Liver (tissue), 8 donors: ENCODE measurements at regions not wholly inside any gene's neighbourhood (a gene's known extent, or its start where the extent isn't known, plus 50 kb on each side); places are given as distances from the start of the nearest gene placed in this dataset.

Source experiments
- DNase-seq: peaks from one replicate; pipeline ENCODE4 v3.0.0-alpha.2; 2017; ENCODE audit warnings: low spot score
- H3K27ac ChIP-seq, 2 donors: one replicate each; pipeline ENCODE4 v1.7.0; 2013; ENCODE audit warnings: inconsistent platforms in 2 of 2, low read length in 2 of 2, control low read depth in 1 of 2, low read depth in 1 of 2, mild to moderate bottlenecking in 1 of 2
- H3K27me3 ChIP-seq, 4 donors: one replicate each; pipeline versions ENCODE4 v1.6.1 to v1.7.0; 2013; ENCODE audit warnings: low read length in 3 of 4, inconsistent platforms in 1 of 4, mild to moderate bottlenecking in 1 of 4, moderate library complexity in 1 of 4; ENCODE audit not compliant: control insufficient read depth in 4 of 4, insufficient read depth in 4 of 4
- H3K36me3 ChIP-seq, 4 donors: one replicate each; pipeline versions ENCODE4 v1.6.1 to v1.7.0; 2013; ENCODE audit warnings: low read length in 3 of 4, mild to moderate bottlenecking in 3 of 4, low read depth in 1 of 4, moderate library complexity in 1 of 4; ENCODE audit not compliant: control insufficient read depth in 4 of 4, insufficient read depth in 3 of 4
- H3K4me1 ChIP-seq, 4 donors: one replicate each; pipeline versions ENCODE4 v1.6.1 to v1.7.0; 2013; ENCODE audit warnings: low read length in 3 of 4, mild to moderate bottlenecking in 3 of 4, moderate library complexity in 1 of 4; ENCODE audit not compliant: control insufficient read depth in 4 of 4, insufficient read depth in 4 of 4
- H3K4me3 ChIP-seq, 3 donors: one replicate each; pipeline versions ENCODE4 v1.6.1 to v1.7.0; 2013; ENCODE audit warnings: low read length in 3 of 3, control low read depth in 1 of 3, low read depth in 1 of 3, mild to moderate bottlenecking in 1 of 3
- H3K9ac ChIP-seq, 2 donors: one replicate each; pipeline ENCODE4 v1.7.0; 2013; ENCODE audit warnings: low read length in 2 of 2, mild to moderate bottlenecking in 2 of 2, moderate library complexity in 2 of 2, control low read depth in 1 of 2, low read depth in 1 of 2
- H3K9me3 ChIP-seq, 4 donors: one replicate each; pipeline versions ENCODE4 v1.6.1 to v1.7.0; 2013; ENCODE audit warnings: low read length in 3 of 4; ENCODE audit not compliant: control insufficient read depth in 4 of 4
- EGR1 ChIP-seq, 2 donors: IDR thresholded peaks; 2 replicates each; pipeline ENCODE4 v1.6.1; 2016 to 2018; ENCODE audit warnings: antibody characterized with exemption in 2 of 2, low read depth in 2 of 2
- FOXA1 ChIP-seq: IDR thresholded peaks from 2 replicates; pipeline ENCODE4 v1.6.1; 2016; ENCODE audit warnings: antibody characterized with exemption
- FOXA2 ChIP-seq: IDR thresholded peaks from 2 replicates; pipeline ENCODE4 v1.6.1; 2016; ENCODE audit warnings: antibody characterized with exemption
- HNF4A ChIP-seq, 2 donors: conservative IDR thresholded peaks; 2 replicates each; pipeline ENCODE4 v1.6.1; 2016; ENCODE audit warnings: antibody characterized with exemption in 2 of 2, mild to moderate bottlenecking in 2 of 2
- HNF4G ChIP-seq: IDR thresholded peaks from 2 replicates; pipeline ENCODE4 v1.6.1; 2016; ENCODE audit warnings: antibody characterized with exemption
- JUND ChIP-seq, 2 donors: IDR thresholded peaks; 2 replicates each; pipeline ENCODE4 v1.6.1; 2016; ENCODE audit warnings: antibody characterized with exemption in 2 of 2
- NR2F2 ChIP-seq: IDR thresholded peaks from 2 replicates; pipeline ENCODE4 v1.6.1; 2016; ENCODE audit warnings: antibody characterized with exemption
- RXRA ChIP-seq, 2 donors: IDR thresholded peaks; 2 replicates each; pipeline ENCODE4 v1.6.1; 2017 to 2018; ENCODE audit warnings: antibody characterized with exemption in 2 of 2, mild to moderate bottlenecking in 1 of 2
- SP1 ChIP-seq: IDR thresholded peaks from 2 replicates; pipeline ENCODE4 v1.6.1; 2018; ENCODE audit warnings: antibody characterized with exemption, mild to moderate bottlenecking
- TAF1 ChIP-seq: conservative IDR thresholded peaks from 2 replicates; pipeline ENCODE4 v1.6.1; 2016; ENCODE audit warnings: antibody characterized with exemption, mild to moderate bottlenecking
- YY1 ChIP-seq: IDR thresholded peaks from 2 replicates; pipeline ENCODE4 v1.6.1; 2016; ENCODE audit warnings: antibody characterized with exemption, mild to moderate bottlenecking
- WGBS: extraction: QIAGEN DNeasy Blood & Tissue Kit; methylation state at CpG from one replicate; pipeline ENCODE4 v1.1.7; 2013; 5-methylcytosine and 5-hydroxymethylcytosine counted together
- TF ChIP-seq, protein P1 (sequence below): fragments of 150-350 bp; IDR thresholded peaks from 2 replicates; pipeline ENCODE4 v1.5.1; 2017; ENCODE audit warnings: improper control_type of control experiment, low read depth, low read length; ENCODE audit not compliant: missing input control
- TF ChIP-seq, protein P2 (sequence below): IDR thresholded peaks from 2 replicates; pipeline ENCODE4 v1.6.1; 2016; ENCODE audit warnings: antibody characterized with exemption, mild to moderate bottlenecking
- TF ChIP-seq, protein P3 (sequence below): IDR thresholded peaks from 2 replicates; pipeline ENCODE4 v1.6.1; 2016; ENCODE audit warnings: antibody characterized with exemption
- TF ChIP-seq, protein P4 (sequence below): IDR thresholded peaks from 2 replicates; pipeline ENCODE4 v1.6.1; 2016; ENCODE audit warnings: antibody characterized with exemption
- donor health status: healthy.
- donor health status: healthy.
- donor health status: healthy.
- donor health status: healthy.
- donor health status: healthy.

DNA sequence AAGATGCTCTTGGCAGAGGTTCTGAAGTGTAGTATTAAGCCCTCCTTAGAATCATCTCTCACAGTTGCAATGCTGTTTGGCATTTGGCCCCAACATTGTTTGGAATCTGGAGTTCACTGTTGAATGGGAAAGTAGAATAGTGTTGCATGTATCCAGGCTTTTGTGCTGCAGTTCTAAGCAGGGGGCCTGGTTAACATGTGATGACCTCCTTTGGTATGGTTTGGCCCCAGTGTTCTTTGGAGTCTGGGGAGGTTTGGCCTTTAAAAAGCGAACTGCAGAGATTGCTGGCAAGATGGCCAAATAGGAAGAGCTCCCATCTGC lies 61.8 kb upstream of the PLD5 start:
- Histone ChIP-seq H3K27ac (no peak overlapping the region), H3K9me3 (no peaks in the 10 kb centered on the region), H3K4me3 (no peak overlapping the region), H3K9ac (no peak overlapping the region), H3K27me3 (no peaks in the 10 kb centered on the region), H3K4me1 (no peaks in the 10 kb centered on the region), H3K36me3 (no peaks in the 10 kb centered on the region)
- no peak for DNase-seq
- TF ChIP-seq, protein P1, sequence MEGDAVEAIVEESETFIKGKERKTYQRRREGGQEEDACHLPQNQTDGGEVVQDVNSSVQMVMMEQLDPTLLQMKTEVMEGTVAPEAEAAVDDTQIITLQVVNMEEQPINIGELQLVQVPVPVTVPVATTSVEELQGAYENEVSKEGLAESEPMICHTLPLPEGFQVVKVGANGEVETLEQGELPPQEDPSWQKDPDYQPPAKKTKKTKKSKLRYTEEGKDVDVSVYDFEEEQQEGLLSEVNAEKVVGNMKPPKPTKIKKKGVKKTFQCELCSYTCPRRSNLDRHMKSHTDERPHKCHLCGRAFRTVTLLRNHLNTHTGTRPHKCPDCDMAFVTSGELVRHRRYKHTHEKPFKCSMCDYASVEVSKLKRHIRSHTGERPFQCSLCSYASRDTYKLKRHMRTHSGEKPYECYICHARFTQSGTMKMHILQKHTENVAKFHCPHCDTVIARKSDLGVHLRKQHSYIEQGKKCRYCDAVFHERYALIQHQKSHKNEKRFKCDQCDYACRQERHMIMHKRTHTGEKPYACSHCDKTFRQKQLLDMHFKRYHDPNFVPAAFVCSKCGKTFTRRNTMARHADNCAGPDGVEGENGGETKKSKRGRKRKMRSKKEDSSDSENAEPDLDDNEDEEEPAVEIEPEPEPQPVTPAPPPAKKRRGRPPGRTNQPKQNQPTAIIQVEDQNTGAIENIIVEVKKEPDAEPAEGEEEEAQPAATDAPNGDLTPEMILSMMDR = no peak
- TF ChIP-seq, protein P2, sequence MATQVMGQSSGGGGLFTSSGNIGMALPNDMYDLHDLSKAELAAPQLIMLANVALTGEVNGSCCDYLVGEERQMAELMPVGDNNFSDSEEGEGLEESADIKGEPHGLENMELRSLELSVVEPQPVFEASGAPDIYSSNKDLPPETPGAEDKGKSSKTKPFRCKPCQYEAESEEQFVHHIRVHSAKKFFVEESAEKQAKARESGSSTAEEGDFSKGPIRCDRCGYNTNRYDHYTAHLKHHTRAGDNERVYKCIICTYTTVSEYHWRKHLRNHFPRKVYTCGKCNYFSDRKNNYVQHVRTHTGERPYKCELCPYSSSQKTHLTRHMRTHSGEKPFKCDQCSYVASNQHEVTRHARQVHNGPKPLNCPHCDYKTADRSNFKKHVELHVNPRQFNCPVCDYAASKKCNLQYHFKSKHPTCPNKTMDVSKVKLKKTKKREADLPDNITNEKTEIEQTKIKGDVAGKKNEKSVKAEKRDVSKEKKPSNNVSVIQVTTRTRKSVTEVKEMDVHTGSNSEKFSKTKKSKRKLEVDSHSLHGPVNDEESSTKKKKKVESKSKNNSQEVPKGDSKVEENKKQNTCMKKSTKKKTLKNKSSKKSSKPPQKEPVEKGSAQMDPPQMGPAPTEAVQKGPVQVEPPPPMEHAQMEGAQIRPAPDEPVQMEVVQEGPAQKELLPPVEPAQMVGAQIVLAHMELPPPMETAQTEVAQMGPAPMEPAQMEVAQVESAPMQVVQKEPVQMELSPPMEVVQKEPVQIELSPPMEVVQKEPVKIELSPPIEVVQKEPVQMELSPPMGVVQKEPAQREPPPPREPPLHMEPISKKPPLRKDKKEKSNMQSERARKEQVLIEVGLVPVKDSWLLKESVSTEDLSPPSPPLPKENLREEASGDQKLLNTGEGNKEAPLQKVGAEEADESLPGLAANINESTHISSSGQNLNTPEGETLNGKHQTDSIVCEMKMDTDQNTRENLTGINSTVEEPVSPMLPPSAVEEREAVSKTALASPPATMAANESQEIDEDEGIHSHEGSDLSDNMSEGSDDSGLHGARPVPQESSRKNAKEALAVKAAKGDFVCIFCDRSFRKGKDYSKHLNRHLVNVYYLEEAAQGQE = no peak
- TF ChIP-seq NR2F2 = no peak
- no peak for TF ChIP-seq EGR1 (IDR thresholded peaks at IDR 0.05; ENCODE audit: low read depth in 2 of 2)
- TF ChIP-seq HNF4A (conservative IDR thresholded peaks at IDR 0.05) = no peak
- TF ChIP-seq JUND (IDR thresholded peaks at IDR 0.05) = no peak
- TF ChIP-seq HNF4G = no peak
- TF ChIP-seq YY1 = no peak
- no peak for TF ChIP-seq FOXA1
- TF ChIP-seq TAF1 = no peak
- no peak for TF ChIP-seq SP1
- no peak for TF ChIP-seq RXRA (IDR thresholded peaks at IDR 0.05)
- TF ChIP-seq, protein P3, sequence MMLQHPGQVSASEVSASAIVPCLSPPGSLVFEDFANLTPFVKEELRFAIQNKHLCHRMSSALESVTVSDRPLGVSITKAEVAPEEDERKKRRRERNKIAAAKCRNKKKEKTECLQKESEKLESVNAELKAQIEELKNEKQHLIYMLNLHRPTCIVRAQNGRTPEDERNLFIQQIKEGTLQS = no peak
- TF ChIP-seq, protein P4, sequence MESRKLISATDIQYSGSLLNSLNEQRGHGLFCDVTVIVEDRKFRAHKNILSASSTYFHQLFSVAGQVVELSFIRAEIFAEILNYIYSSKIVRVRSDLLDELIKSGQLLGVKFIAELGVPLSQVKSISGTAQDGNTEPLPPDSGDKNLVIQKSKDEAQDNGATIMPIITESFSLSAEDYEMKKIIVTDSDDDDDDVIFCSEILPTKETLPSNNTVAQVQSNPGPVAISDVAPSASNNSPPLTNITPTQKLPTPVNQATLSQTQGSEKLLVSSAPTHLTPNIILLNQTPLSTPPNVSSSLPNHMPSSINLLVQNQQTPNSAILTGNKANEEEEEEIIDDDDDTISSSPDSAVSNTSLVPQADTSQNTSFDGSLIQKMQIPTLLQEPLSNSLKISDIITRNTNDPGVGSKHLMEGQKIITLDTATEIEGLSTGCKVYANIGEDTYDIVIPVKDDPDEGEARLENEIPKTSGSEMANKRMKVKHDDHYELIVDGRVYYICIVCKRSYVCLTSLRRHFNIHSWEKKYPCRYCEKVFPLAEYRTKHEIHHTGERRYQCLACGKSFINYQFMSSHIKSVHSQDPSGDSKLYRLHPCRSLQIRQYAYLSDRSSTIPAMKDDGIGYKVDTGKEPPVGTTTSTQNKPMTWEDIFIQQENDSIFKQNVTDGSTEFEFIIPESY = no peak
- WGBS = 64% methylated on average over 1 of the region's 1 CpG

DNA sequence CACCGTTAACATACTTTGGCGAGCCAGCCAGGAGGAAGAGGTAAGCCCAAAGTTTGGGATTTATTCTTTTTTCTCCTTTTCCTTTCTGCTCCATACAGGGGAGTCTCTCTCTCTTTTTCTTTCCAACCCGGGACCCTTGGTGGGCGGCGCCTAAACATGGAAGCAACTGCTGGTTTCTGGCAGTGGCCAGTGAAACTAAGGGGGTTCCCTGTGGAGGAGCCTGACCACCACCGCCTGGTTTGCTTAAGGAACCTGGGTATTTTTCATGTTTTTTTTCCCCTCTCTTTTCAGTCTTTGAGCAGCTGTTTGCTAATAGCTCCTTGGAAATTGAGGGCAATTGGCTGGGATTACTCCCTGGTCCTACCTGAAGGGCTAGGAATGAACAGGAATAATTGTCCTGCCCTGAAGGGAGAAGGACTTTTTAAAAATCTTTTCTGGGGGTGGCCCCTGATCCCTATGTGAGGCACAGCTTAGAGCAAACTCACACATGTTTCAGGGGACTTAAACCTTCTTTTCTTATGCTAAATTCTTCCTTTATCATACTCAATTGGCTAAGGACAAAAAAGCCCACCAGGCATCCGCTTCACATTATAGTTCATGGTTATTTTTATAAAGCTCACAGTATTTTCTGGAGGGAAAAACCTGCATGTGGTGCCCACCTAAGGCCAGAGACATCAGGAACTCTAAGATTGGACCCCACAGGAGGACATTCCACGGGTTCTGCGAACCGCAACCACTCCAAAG lies 61.3 kb upstream of the PLD5 start:
- TF ChIP-seq TAF1 = no peak
- TF ChIP-seq JUND (IDR thresholded peaks at IDR 0.05) = no peak
- no peak for TF ChIP-seq YY1
- no peak for TF ChIP-seq RXRA (IDR thresholded peaks at IDR 0.05)
- no peak for TF ChIP-seq HNF4A (conservative IDR thresholded peaks at IDR 0.05)
- no peak for TF ChIP-seq FOXA2
- WGBS = 85% methylated on average over 10 of the region's 10 CpGs
- no peak overlapping the region for H3K9ac ChIP-seq
- DNase-seq = no peak
- no peaks in the 10 kb centered on the region for H3K4me1 ChIP-seq
- H3K4me3 ChIP-seq = no peak overlapping the region
- H3K9me3 ChIP-seq = no peaks in the 10 kb centered on the region
- H3K27ac ChIP-seq = no peak overlapping the region
- no peaks in the 10 kb centered on the region for H3K27me3 ChIP-seq
- H3K36me3 ChIP-seq = no peaks in the 10 kb centered on the region
